Mesodermal cell (in vitro differentiated cells): ENCODE measurements at regions not wholly inside any gene's neighbourhood (a gene's known extent, or its start where the extent isn't known, plus 50 kb on each side); places are given as distances from the start of the nearest gene placed in this dataset.
A peak's percentile ranks its signal among the peaks of the same experiment; 100 is the strongest.
"Not testable (repeated sequence)": the region's sequence is repeated elsewhere in the genome, so short reads cannot be mapped to it uniquely, and the experiment has no call there.

Source experiments
- H3K27ac ChIP-seq: 2 replicates; pipeline ENCODE4 v1.7.0; 2013; ENCODE audit warnings: mild to moderate bottlenecking, low read depth, low read length, moderate library complexity; ENCODE audit not compliant: severe bottlenecking
- H3K36me3 ChIP-seq: 2 replicates; pipeline ENCODE4 v1.7.1; 2013; ENCODE audit warnings: mild to moderate bottlenecking, low read length, moderate library complexity; ENCODE audit not compliant: control insufficient read depth, insufficient read depth
- H3K4me1 ChIP-seq: one replicate; pipeline ENCODE4 v1.7.1; 2013; ENCODE audit warnings: mild to moderate bottlenecking, low read length; ENCODE audit not compliant: insufficient read depth, control insufficient read depth, poor library complexity, severe bottlenecking
- H3K4me3 ChIP-seq: 2 replicates; pipeline ENCODE4 v1.7.0; 2013; ENCODE audit warnings: low read length, control low read depth, mild to moderate bottlenecking; ENCODE audit not compliant: insufficient read depth, poor library complexity, severe bottlenecking; ENCODE audit errors: extremely low read depth
- H3K9me3 ChIP-seq: 2 replicates; pipeline ENCODE4 v1.7.1; 2013; ENCODE audit warnings: mild to moderate bottlenecking, low read length, moderate library complexity; ENCODE audit not compliant: control insufficient read depth
- WGBS, 2 experiments: methylation state at CpG; one replicate each; pipeline ENCODE4 v1.1.5; 2013; ENCODE audit warnings: missing lambda C conversion rate in 2 of 2; ENCODE audit not compliant: insufficient coverage in 2 of 2; 5-methylcytosine and 5-hydroxymethylcytosine counted together

GRCh38 chr17:78305801-78306200 is 54.1 kb downstream of the SOCS3 start:
- no peak overlapping the region for H3K4me3 ChIP-seq

DNA sequence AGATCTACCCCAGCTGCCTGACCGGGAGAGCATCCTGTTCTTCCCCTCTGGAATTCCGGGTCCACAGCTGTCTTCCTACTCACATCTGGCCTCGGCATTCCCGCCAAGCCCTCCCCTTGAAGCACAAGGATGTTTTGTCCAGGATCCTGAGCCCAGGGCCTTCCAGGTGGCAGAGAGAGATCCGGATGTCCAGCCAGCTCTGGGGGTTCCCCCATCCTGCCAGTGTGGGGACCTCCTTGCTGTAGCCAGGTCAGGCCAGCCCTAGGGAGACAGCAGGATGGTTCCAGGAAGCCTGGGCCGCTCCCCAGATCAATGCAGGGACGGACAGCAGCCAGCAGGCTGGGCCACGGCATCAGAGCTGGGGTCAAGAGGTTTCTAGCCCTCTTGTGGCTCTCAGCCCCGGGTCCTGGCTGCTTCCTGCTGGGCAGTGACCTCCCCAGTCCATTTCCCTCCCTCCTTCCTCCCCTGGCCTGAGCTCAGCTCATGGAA is 55.3 kb downstream of the SOCS3 start:
- Histone ChIP-seq H3K36me3 (no peaks in the 10 kb centered on the region), H3K9me3 (peaks cover 7% of the 10 kb centered on the region), H3K4me1 (peaks cover 15% of the 10 kb centered on the region), H3K27ac (no peak overlapping the region), H3K4me3 (no peak overlapping the region)
- 84 to 89% methylated on average over 8 to 9 of the region's 9 CpGs for WGBS, 2 experiments

More at GRCh38 chr17:78305801-78306200, 54.1 kb downstream of the SOCS3 start:
- 89 to 96% methylated on average over 3 to 5 of the region's 5 CpGs for WGBS, 2 experiments
- no peaks in the 10 kb centered on the region for H3K36me3 ChIP-seq
- peaks cover 13% of the 10 kb centered on the region for H3K4me1 ChIP-seq
- peaks cover 7% of the 10 kb centered on the region for H3K9me3 ChIP-seq
- H3K27ac ChIP-seq: no peak overlapping the region

DNA sequence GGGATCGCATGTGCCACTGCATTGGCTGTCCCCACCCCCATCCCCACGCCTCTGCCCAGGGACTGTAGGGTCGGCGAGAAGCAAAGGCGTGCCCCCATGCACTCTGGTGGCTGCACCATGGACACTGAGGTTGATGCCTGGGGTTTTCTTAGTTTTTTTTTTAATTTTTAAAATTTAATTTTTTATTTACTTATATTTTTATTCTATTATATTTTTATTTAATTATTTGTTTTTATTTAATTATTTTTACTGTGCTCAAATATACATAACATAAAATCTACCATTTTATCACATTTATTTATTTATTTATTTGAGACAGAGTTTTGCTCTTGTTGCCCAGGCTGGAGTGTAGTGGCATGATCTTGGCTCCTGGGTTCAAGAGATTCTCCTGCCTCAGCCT is 57.4 kb downstream of the SOCS3 start:
- 100% methylated on average over 2 to 4 of the region's 5 CpGs for WGBS, 2 experiments
- no peak overlapping the region for H3K4me3 ChIP-seq
- no peak overlapping the region for H3K27ac ChIP-seq
- no peaks in the 10 kb centered on the region for H3K36me3 ChIP-seq
- H3K4me1 ChIP-seq: peaks cover 9% of the 10 kb centered on the region
- peaks cover 7% of the 10 kb centered on the region for H3K9me3 ChIP-seq

- H3K4me1 ChIP-seq: peaks cover 9% of the 10 kb centered on the region
- no peaks in the 10 kb centered on the region for H3K36me3 ChIP-seq
- no peak overlapping the region for H3K27ac ChIP-seq
- 96% methylated on average over 11 of the region's 11 CpGs for WGBS, 2 experiments
- no peak overlapping the region for H3K4me3 ChIP-seq
- H3K9me3 ChIP-seq: peaks cover 3% of the 10 kb centered on the region
Measured at GRCh38 chr17:78301821-78302213, 58.1 kb downstream of the SOCS3 start.

GRCh38 chr17:78300962-78301820 is 58.7 kb downstream of the SOCS3 start:
- Histone ChIP-seq H3K27ac (no peak overlapping the region), H3K36me3 (no peaks in the 10 kb centered on the region), H3K9me3 (no peaks in the 10 kb centered on the region), H3K4me1 (peaks cover 9% of the 10 kb centered on the region), H3K4me3 (no peak overlapping the region)
- 93% methylated on average over 17 to 19 of the region's 19 CpGs for WGBS, 2 experiments

GRCh38 chr17:78299049-78299448 is 60.8 kb downstream of the SOCS3 start:
- Histone ChIP-seq H3K36me3 (no peaks in the 10 kb centered on the region), H3K27ac (no peak overlapping the region), H3K4me1 (peaks cover 9% of the 10 kb centered on the region), H3K9me3 (no peaks in the 10 kb centered on the region), H3K4me3 (no peak overlapping the region)
- 91 to 93% methylated on average over 10 to 11 of the region's 11 CpGs for WGBS, 2 experiments

DNA sequence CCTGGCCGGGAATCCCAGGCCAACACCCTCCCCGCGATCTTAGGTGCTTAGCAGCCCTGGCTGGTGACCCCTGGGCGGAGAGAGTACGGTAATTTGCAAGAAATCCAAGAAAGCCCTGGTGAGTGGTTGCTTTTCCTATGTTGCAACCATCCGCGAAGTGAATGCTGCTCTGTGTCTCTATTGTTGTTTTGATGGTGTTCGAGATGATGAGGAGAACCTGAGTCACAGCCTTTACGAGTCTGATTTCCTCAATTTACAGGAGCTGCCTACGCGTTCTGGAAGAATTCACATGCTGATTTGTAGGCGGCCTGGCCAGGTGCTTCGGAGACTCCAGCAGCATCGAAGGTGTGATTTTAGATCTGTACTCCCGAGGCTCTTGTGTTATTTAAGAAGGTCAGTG is 63.3 kb downstream of the TMEM235 start:
- 83 to 91% methylated on average over 15 of the region's 15 CpGs for WGBS, 2 experiments
- H3K9me3 ChIP-seq: no peaks in the 10 kb centered on the region
- no peak overlapping the region for H3K4me3 ChIP-seq
- peaks cover 3% of the 10 kb centered on the region for H3K4me1 ChIP-seq
- H3K27ac ChIP-seq: peak overlapping the region; percentile 10
- no peaks in the 10 kb centered on the region for H3K36me3 ChIP-seq

DNA sequence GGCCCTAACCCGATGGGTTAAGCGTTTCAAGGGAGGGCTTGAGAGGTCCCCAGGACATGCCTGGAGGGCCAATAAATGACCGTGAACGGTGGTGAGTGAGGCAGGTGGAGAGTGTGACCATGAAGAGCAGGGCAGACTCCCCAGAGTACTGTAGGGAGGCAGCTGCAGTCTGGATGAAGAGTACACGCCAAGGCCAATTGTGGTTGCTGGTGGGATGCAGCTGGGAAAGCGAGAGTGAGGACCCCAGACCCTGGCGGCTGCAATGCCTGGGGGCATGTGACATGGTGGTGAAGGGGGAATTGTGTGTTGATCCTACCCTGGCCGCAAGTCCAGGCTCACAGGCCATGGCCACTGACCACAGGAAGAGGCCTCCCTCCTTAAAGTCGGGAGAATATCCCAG is 62.9 kb downstream of the TMEM235 start:
- Histone ChIP-seq H3K9me3 (no peaks in the 10 kb centered on the region), H3K4me3 (no peak overlapping the region), H3K27ac (peak overlapping the region; percentile 10), H3K36me3 (no peaks in the 10 kb centered on the region), H3K4me1 (peaks cover 3% of the 10 kb centered on the region)
- 95 to 96% methylated on average over 7 to 8 of the region's 9 CpGs for WGBS, 2 experiments

- H3K36me3 ChIP-seq, H3K27ac ChIP-seq, H3K4me3 ChIP-seq, H3K4me1 ChIP-seq, H3K9me3 ChIP-seq: not testable (repeated sequence)
- WGBS, 2 experiments: 90 to 100% methylated on average over 3 to 4 of the region's 6 CpGs
Measured at GRCh38 chr17:78293151-78293550, 61.7 kb downstream of the TMEM235 start.

DNA sequence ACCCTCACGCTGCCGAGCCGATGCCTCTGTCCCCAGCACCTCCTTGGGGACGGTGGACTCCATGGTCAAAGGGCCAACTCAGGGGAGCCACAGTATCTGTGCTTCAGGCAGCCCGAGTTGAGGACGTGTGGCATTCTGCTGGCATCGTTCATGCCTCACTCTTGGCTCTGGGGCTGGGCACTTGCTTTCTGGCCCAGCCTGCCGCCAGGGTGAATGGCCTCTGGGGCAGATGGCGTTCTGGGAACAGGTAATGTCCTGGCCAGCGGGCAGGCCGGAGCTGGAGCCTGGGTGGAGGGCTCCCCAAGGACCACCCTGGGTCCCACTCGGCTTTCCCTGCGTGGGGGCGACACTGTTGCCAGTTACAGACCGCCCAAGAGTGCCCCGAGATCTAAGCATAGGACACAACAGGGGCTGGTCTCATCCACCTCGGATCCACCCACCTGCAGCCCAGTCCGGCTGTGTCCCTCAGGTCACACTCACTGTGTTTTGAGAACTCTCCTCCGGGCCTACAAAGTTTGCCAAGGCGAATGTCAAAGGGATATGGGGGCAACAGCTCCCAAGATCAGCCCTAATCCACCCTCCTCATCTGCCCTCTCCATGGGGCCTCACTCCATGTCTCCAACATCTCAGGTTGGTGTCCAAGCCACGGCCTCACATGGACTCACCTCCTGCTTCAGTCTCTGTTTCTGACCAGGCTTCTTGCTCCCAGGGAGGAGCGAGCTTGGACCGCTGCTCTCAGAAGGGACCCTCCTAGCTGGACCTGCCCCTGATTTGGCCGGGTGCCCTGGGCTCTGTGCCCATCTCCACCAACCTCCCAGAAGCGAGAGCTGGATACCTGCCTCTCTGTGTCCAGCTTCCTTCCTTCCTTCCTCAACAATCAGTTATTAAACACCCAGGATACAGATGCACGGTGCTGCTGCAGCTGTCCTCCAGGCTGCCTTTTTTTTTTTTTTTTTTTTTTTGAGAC is 60.8 kb downstream of the TMEM235 start:
- Histone ChIP-seq H3K9me3 (no peaks in the 10 kb centered on the region), H3K4me1 (peaks cover 3% of the 10 kb centered on the region), H3K4me3 (no peak overlapping the region), H3K27ac (no peak overlapping the region), H3K36me3 (no peaks in the 10 kb centered on the region)
- 92 to 93% methylated on average over 22 to 25 of the region's 26 CpGs for WGBS, 2 experiments
